ENCODE measurements at regions not wholly inside any gene's neighbourhood (a gene's known extent, or its start where the extent isn't known, plus 50 kb on each side); places are given as distances from the start of the nearest gene placed in this dataset.

GRCh38 chr18:70420146-70420898 lies 131.5 kb downstream of the SOCS6 start:
- TF ChIP-seq CTCF (IDR thresholded peaks at IDR 0.05) = no peak
- no peak for TF ChIP-seq POLR2A (IDR thresholded peaks at IDR 0.05)
- no peak for TF ChIP-seq EP300 (IDR thresholded peaks at IDR 0.05)
- TF ChIP-seq POLR2AphosphoS5 (IDR thresholded peaks at IDR 0.05) = no peak

Data from suprapubic skin (tissue), 4 donors.